H1 (cell line): ENCODE measurements at regions not wholly inside any gene's neighbourhood (a gene's known extent, or its start where the extent isn't known, plus 50 kb on each side); places are given as distances from the start of the nearest gene placed in this dataset.

Experiments
- CTCF ChIA-PET: fragments of 300-600 bp; sonication (Branson Sonifier 250); formaldehyde crosslinking; loops from one replicate; lab custom pipeline; 2021; ENCODE audit not compliant: partially characterized antibody; lab: Charles Lee
- POLR2A ChIA-PET: fragments of 300-600 bp; sonication (Branson Sonifier 250); formaldehyde crosslinking; loops from one replicate; lab custom pipeline; 2021; ENCODE audit warnings: inconsistent platforms; ENCODE audit not compliant: partially characterized antibody; lab: Charles Lee
- DNase-seq, 2 experiments: peaks; one replicate each; pipeline versions ENCODE4 v3.0.0 to v3.0.0-alpha.2; 2010 to 2022; ENCODE audit warnings: low spot score in 2 of 2, low read depth in 1 of 2, mixed read lengths in 1 of 2
- FAIRE-seq: peaks from 2 replicates; lab custom pipeline; 2011; peaks lifted over from hg19 to GRCh38; lab: Jason Lieb, UNC
- H2AFZ ChIP-seq: 2 replicates; pipeline ENCODE4 v1.8.1; 2012; ENCODE audit warnings: low read length, inconsistent platforms
- H2AK5ac ChIP-seq: 2 replicates; pipeline ENCODE4 v1.6.1; 2013; ENCODE audit warnings: low read depth, low read length
- H2BK120ac ChIP-seq: replicated peaks from 2 replicates; pipeline ENCODE3; 2013; ENCODE audit warnings: low read depth, low read length, inconsistent platforms
- H2BK12ac ChIP-seq: 2 replicates; pipeline ENCODE4 v1.6.1; 2013; ENCODE audit warnings: low read depth, low read length
- H2BK15ac ChIP-seq: 2 replicates; pipeline ENCODE4 v1.6.1; 2013; ENCODE audit warnings: low read length
- H2BK20ac ChIP-seq: 2 replicates; pipeline ENCODE4 v1.6.1; 2013; ENCODE audit warnings: low read length
- H2BK5ac ChIP-seq: 2 replicates; pipeline ENCODE4 v1.6.1; 2013; ENCODE audit warnings: low read depth, low read length
- H3K14ac ChIP-seq: 2 replicates; pipeline ENCODE4 v1.6.1; 2013; ENCODE audit warnings: inconsistent platforms; ENCODE audit not compliant: insufficient read length
- H3K18ac ChIP-seq: 2 replicates; pipeline ENCODE4 v1.6.1; 2013; ENCODE audit warnings: low read length; ENCODE audit errors: extremely low read depth
- H3K23ac ChIP-seq: 2 replicates; pipeline ENCODE4 v1.6.1; 2013; ENCODE audit warnings: inconsistent platforms; ENCODE audit not compliant: insufficient read length
- H3K23me2 ChIP-seq: 2 replicates; pipeline ENCODE4 v1.6.1; 2013; ENCODE audit warnings: low read depth, low read length
- H3K27ac ChIP-seq: 2 replicates; pipeline ENCODE4 v1.6.1; 2011; ENCODE audit warnings: low read depth, low read length, inconsistent platforms
- H3K27me3 ChIP-seq, 4 experiments: replicated peaks in 1 of 4; 1 replicate in 1 of 4; 2 replicates in 3 of 4; pipeline versions ENCODE4 v1.6.1 to v1.8.1; 2011 to 2013; ENCODE audit warnings: low read length in 3 of 4, mild to moderate bottlenecking in 3 of 4, inconsistent platforms in 2 of 4, mixed read lengths in 2 of 4, moderate library complexity in 1 of 4; ENCODE audit not compliant: control insufficient read depth in 3 of 4, insufficient read depth in 3 of 4; ENCODE audit errors: extremely low read depth in 1 of 4
- H3K36me3 ChIP-seq, 4 experiments: 2 replicates each; pipeline versions ENCODE4 v1.6.1 to v1.8.1; 2011 to 2013; ENCODE audit warnings: mild to moderate bottlenecking in 4 of 4, low read length in 3 of 4, moderate library complexity in 2 of 4, control low read depth in 1 of 4, inconsistent platforms in 1 of 4; ENCODE audit not compliant: insufficient read depth in 4 of 4, control insufficient read depth in 2 of 4
- H3K4ac ChIP-seq: replicated peaks from 2 replicates; pipeline ENCODE3; 2013; ENCODE audit warnings: low read length, low read depth, mixed read lengths, inconsistent platforms; ENCODE audit not compliant: insufficient read length
- H3K4me1 ChIP-seq, 4 experiments: replicated peaks in 1 of 4; 1 replicate in 1 of 4; 2 replicates in 3 of 4; pipeline versions ENCODE4 v1.6.1 to v1.8.1; 2011 to 2013; ENCODE audit warnings: low read length in 3 of 4, inconsistent platforms in 2 of 4, mixed read lengths in 1 of 4; ENCODE audit not compliant: insufficient read depth in 4 of 4, control insufficient read depth in 3 of 4
- H3K4me2 ChIP-seq, 2 experiments: 2 replicates each; pipeline versions ENCODE4 v1.6.1 to v1.8.1; 2011 to 2013; ENCODE audit warnings: low read depth in 2 of 2, low read length in 2 of 2, control low read depth in 1 of 2, inconsistent platforms in 1 of 2, mild to moderate bottlenecking in 1 of 2; ENCODE audit not compliant: insufficient read depth in 1 of 2
- H3K4me3 ChIP-seq, 4 experiments: fragments of 200-600, 300-600 bp in 1 of 4; sonication (generic), shearing (Covaris generic), sonication (Bioruptor Twin) in 1 of 4; 2 replicates each; pipeline versions ENCODE4 v1.5.1 to v1.8.1; 2011 to 2016; ENCODE audit warnings: low read length in 4 of 4, low read depth in 3 of 4, control low read depth in 2 of 4, inconsistent platforms in 2 of 4, mild to moderate bottlenecking in 2 of 4, mixed read lengths in 1 of 4, moderate library complexity in 1 of 4; ENCODE audit not compliant: insufficient read depth in 2 of 4; ENCODE audit errors: extremely low read depth in 1 of 4
- H3K56ac ChIP-seq: replicated peaks from 2 replicates; pipeline ENCODE3; 2013; ENCODE audit warnings: low read depth, mild to moderate bottlenecking, mixed read lengths, low read length, inconsistent platforms; ENCODE audit not compliant: insufficient read length
- H3K79me1 ChIP-seq: 2 replicates; pipeline ENCODE4 v1.6.1; 2013; ENCODE audit warnings: low read depth, low read length, control low read depth
- H3K79me2 ChIP-seq, 2 experiments: 2 replicates each; pipeline versions ENCODE4 v1.6.1 to v1.8.1; 2012 to 2013; ENCODE audit warnings: low read length in 2 of 2, mild to moderate bottlenecking in 2 of 2, inconsistent platforms in 1 of 2; ENCODE audit not compliant: insufficient read depth in 2 of 2, control insufficient read depth in 1 of 2
- H3K9ac ChIP-seq, 4 experiments: replicated peaks in 1 of 4; 1 replicate in 1 of 4; 2 replicates in 3 of 4; pipeline versions ENCODE4 v1.6.1 to v1.8.1; 2011 to 2013; ENCODE audit warnings: low read depth in 3 of 4, low read length in 3 of 4, control low read depth in 2 of 4, mild to moderate bottlenecking in 2 of 4, moderate library complexity in 2 of 4, inconsistent platforms in 1 of 4; ENCODE audit errors: extremely low read depth in 1 of 4
- H3K9me3 ChIP-seq, 2 experiments: 2 replicates each; pipeline versions ENCODE4 v1.6.1 to v1.8.1; 2012 to 2013; ENCODE audit warnings: mild to moderate bottlenecking in 2 of 2, moderate library complexity in 2 of 2, control low read depth in 1 of 2, inconsistent platforms in 1 of 2, low read depth in 1 of 2, low read length in 1 of 2, mixed read lengths in 1 of 2; ENCODE audit not compliant: insufficient read depth in 2 of 2
- H4K20me1 ChIP-seq, 2 experiments: replicated peaks in 1 of 2; 2 replicates each; pipeline versions ENCODE3 to v1.8.1; 2011 to 2013; ENCODE audit warnings: inconsistent platforms in 2 of 2, low read length in 2 of 2, mild to moderate bottlenecking in 1 of 2; ENCODE audit not compliant: insufficient read depth in 2 of 2, control insufficient read depth in 1 of 2
- H4K5ac ChIP-seq: 2 replicates; pipeline ENCODE4 v1.6.1; 2013; ENCODE audit warnings: low read length, low read depth, mixed read lengths, inconsistent platforms; ENCODE audit not compliant: insufficient read length
- H4K8ac ChIP-seq: 2 replicates; pipeline ENCODE4 v1.8.0; 2013; ENCODE audit warnings: mild to moderate bottlenecking, moderate library complexity, low read length, inconsistent platforms; ENCODE audit not compliant: insufficient read depth; ENCODE audit errors: extremely low read depth
- H4K91ac ChIP-seq: replicated peaks from 2 replicates; pipeline ENCODE3; 2013; ENCODE audit warnings: low read length, mixed read lengths, inconsistent platforms; ENCODE audit not compliant: insufficient read length
- CBX5 ChIP-seq: fragments of 300-800, 300-1000 bp; sonication (generic); IDR thresholded peaks from 2 replicates; pipeline ENCODE4 v1.7.1; 2016; ENCODE audit warnings: antibody characterized with exemption, low read length, low read depth
- HDAC6 ChIP-seq: IDR thresholded peaks from one replicate; pipeline ENCODE4 v1.7.1; 2012; ENCODE audit warnings: low read depth, mild to moderate bottlenecking, inconsistent platforms, low read length, moderate library complexity
- KDM1A ChIP-seq: fragments of 200-600, 300-600 bp; sonication (generic); IDR thresholded peaks from 2 replicates; pipeline ENCODE4 v1.7.1; 2016; ENCODE audit warnings: mild to moderate bottlenecking, low read length, borderline replicate concordance
- NRF1 ChIP-seq: IDR thresholded peaks from 2 replicates; pipeline ENCODE4 v1.6.1; 2011; ENCODE audit warnings: mild to moderate bottlenecking, low read depth, low read length, improper control_type of control experiment
- RBBP5 ChIP-seq: IDR thresholded peaks from 2 replicates; pipeline ENCODE4 v1.7.1; 2012; ENCODE audit warnings: low read depth, mild to moderate bottlenecking, inconsistent platforms, low read length, moderate library complexity, borderline replicate concordance
- RNF2 ChIP-seq: fragments of 200-900, 300-1000 bp; sonication (generic); IDR thresholded peaks from 2 replicates; pipeline ENCODE4 v1.7.1; 2016; ENCODE audit warnings: borderline replicate concordance, low read depth, mild to moderate bottlenecking, antibody characterized with exemption, low read length; ENCODE audit not compliant: poor library complexity, severe bottlenecking; ENCODE audit errors: missing control alignments
- RXRA ChIP-seq: IDR thresholded peaks from 2 replicates; pipeline ENCODE4 v1.6.1; 2011; ENCODE audit warnings: low read depth, mild to moderate bottlenecking, low read length, moderate library complexity; ENCODE audit not compliant: insufficient read depth
- SP1 ChIP-seq: IDR thresholded peaks from 2 replicates; pipeline ENCODE4 v1.6.1; 2011; ENCODE audit warnings: low read depth, low read length
- SP2 ChIP-seq: IDR thresholded peaks from 2 replicates; pipeline ENCODE4 v1.6.1; 2012; ENCODE audit warnings: mild to moderate bottlenecking, low read length, inconsistent platforms
- TAF1 ChIP-seq: IDR thresholded peaks from 2 replicates; pipeline ENCODE4 v1.6.1; 2011; ENCODE audit warnings: mild to moderate bottlenecking, low read depth, low read length
- TCF12 ChIP-seq: IDR thresholded peaks from 2 replicates; pipeline ENCODE4 v1.6.1; 2011; ENCODE audit warnings: low read depth, mild to moderate bottlenecking, low read length
- TEAD4 ChIP-seq: IDR thresholded peaks from 2 replicates; pipeline ENCODE4 v1.6.1; 2012; ENCODE audit warnings: low read depth, low read length, inconsistent platforms, mixed read lengths
- USF2 ChIP-seq: IDR thresholded peaks from 2 replicates; pipeline ENCODE4 v1.6.1; 2011; ENCODE audit warnings: low read length, improper control_type of control experiment
- ZNF274 ChIP-seq: IDR thresholded peaks from 2 replicates; pipeline ENCODE4 v1.7.0; 2012; ENCODE audit warnings: low read length, borderline replicate concordance; ENCODE audit errors: extremely low read depth
- WGBS, 2 experiments: shearing (Covaris generic) in 1 of 2; methylation state at CpG; one replicate each; pipeline versions ENCODE4 v1.1.6 to v1.1.7; 2013 to 2015; ENCODE audit warnings: low lambda C conversion rate in 2 of 2, mixed read lengths in 2 of 2, inconsistent platforms in 1 of 2, low coverage in 1 of 2, missing lambda C conversion rate in 1 of 2; ENCODE audit not compliant: insufficient replicate concordance in 2 of 2, insufficient coverage in 1 of 2, insufficient read length in 1 of 2; ENCODE audit errors: extremely low coverage in 1 of 2, missing lambda C conversion rate in 1 of 2; 5-methylcytosine and 5-hydroxymethylcytosine counted together

- FAIRE-seq = no peak
- TF ChIP-seq NRF1 (no peak), TCF12 (no peak), RBBP5 (no peak), SP2 (no peak), KDM1A (no peak), TAF1 (no peak), RXRA (no peak), RNF2 (no peak), ZNF274 (no peak), USF2 (no peak), CBX5 (no peak), SP1 (no peak), TEAD4 (no peak), HDAC6 (no peak)
These were observed 630.1 kb upstream of the EPHA5 start for GRCh38 chr4:66300336-66300934.

More at GRCh38 chr4:66300336-66300934, 630.1 kb upstream of the EPHA5 start:
- no peak overlapping the region for H2BK20ac ChIP-seq
- H3K27me3 ChIP-seq = no peaks in the 10 kb centered on the region
- H4K5ac ChIP-seq = no peak overlapping the region
- H3K4ac ChIP-seq = no peak overlapping the region
- CTCF ChIA-PET = no interaction called here
- no peaks in the 10 kb centered on the region for H3K9me3 ChIP-seq
- H3K4me3 ChIP-seq = no peak overlapping the region
- H2AK5ac ChIP-seq = no peak overlapping the region
- WGBS, 2 experiments = 100% methylated on average over 1 of the region's 2 CpGs
- no peak overlapping the region for H4K91ac ChIP-seq
- no peak overlapping the region for H3K18ac ChIP-seq
- H4K20me1 ChIP-seq = no peaks in the 10 kb centered on the region
- POLR2A ChIA-PET = no interaction called here
- H3K56ac ChIP-seq = no peak overlapping the region
- no peak overlapping the region for H3K27ac ChIP-seq
- H2AFZ ChIP-seq = no peak overlapping the region
- no peak overlapping the region for H2BK120ac ChIP-seq
- H2BK15ac ChIP-seq = no peak overlapping the region
- no peaks in the 10 kb centered on the region for H3K23me2 ChIP-seq
- H3K9ac ChIP-seq = no peak overlapping the region
- no peaks in the 10 kb centered on the region for H3K4me1 ChIP-seq
- H3K23ac ChIP-seq = no peak overlapping the region
- no peaks in the 10 kb centered on the region for H3K79me1 ChIP-seq
- no peak overlapping the region for H4K8ac ChIP-seq
- H3K14ac ChIP-seq = no peak overlapping the region
- no peak overlapping the region for H3K4me2 ChIP-seq
- no peak overlapping the region for H2BK5ac ChIP-seq
- DNase-seq = no peak
- no peaks in the 10 kb centered on the region for H3K79me2 ChIP-seq
- H2BK12ac ChIP-seq = no peak overlapping the region
- H3K36me3 ChIP-seq = no peaks in the 10 kb centered on the region
